Natural killer cell treated with Interleukin-12 subunit alpha and Interleukin-12 subunit beta and Interleukin-15 and Interleukin-18, amount 100 ng/mL, for 72 hours (primary cell): ENCODE measurements at regions not wholly inside any gene's neighbourhood (a gene's known extent, or its start where the extent isn't known, plus 50 kb on each side); places are given as distances from the start of the nearest gene placed in this dataset.
"Not testable (repeated sequence)": the region's sequence is repeated elsewhere in the genome, so short reads cannot be mapped to it uniquely, and the experiment has no call there.

Source experiments
- ATAC-seq, 2 donors: fragments of 150-1000 bp; cut with Tn5 transposase in 1 of 2; sonication (Bioruptor Pico), chemical (Tn5 transposase) in 1 of 2; 2 replicates each; pipeline ENCODE4 v1.10.0; 2021
- DNase-seq: peaks from one replicate; pipeline ENCODE4 v3.0.0; 2022; ENCODE audit warnings: low spot score
- H3K27ac Mint-ChIP-seq, 2 donors: 1 replicate in 1 of 2; 2 replicates in 1 of 2; pipeline ENCODE4 v1.8.0; 2022; ENCODE audit warnings: mixed read lengths in 2 of 2, mild to moderate bottlenecking in 1 of 2, moderate library complexity in 1 of 2
- H3K27me3 Mint-ChIP-seq, 2 donors: 1 replicate in 1 of 2; 2 replicates in 1 of 2; pipeline ENCODE4 v1.8.0; 2022; ENCODE audit warnings: mixed read lengths in 2 of 2
- H3K36me3 Mint-ChIP-seq: one replicate; pipeline ENCODE4 v1.8.0; 2022; ENCODE audit warnings: mixed read lengths
- H3K4me1 Mint-ChIP-seq, 2 donors: 1 replicate in 1 of 2; 2 replicates in 1 of 2; pipeline ENCODE4 v1.8.0; 2022; ENCODE audit warnings: low read depth in 2 of 2, mixed read lengths in 2 of 2, mild to moderate bottlenecking in 1 of 2
- H3K4me3 Mint-ChIP-seq: one replicate; pipeline ENCODE4 v1.8.0; 2022; ENCODE audit warnings: mixed read lengths
- H3K9me3 Mint-ChIP-seq: 2 replicates; pipeline ENCODE4 v1.8.0; 2022; ENCODE audit warnings: mixed read lengths

GRCh38 chr1:221983444-221983843, 241.6 kb upstream of the DUSP10 start:
- Mint-ChIP-seq H3K27me3 (peaks cover 8 to 21% of the 10 kb centered on the region in 2 donors), H3K27ac (no peak overlapping the region), H3K4me1 (no peaks in the 10 kb centered on the region)

DNA sequence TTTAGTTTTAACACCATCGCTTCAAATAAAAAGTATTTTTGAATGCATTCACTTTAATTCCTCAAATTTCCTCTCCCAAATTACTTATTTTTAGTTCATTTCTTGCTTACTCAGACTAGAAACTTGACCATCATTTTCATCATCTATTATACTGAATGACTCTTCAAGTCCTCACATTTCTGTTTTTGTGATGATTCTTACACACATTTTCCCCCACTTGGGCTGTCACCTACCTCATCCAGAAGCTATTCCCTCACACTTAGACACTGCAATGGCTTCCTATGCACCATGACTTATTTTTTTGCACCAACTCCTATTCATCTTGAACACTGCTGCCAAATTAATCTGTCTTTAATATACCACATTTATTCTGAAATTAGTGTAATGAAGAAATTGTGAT, 239.6 kb upstream of the DUSP10 start:
- Mint-ChIP-seq H3K4me3 (no peak overlapping the region), H3K27ac (no peak overlapping the region), H3K9me3 (no peaks in the 10 kb centered on the region), H3K36me3 (no peaks in the 10 kb centered on the region), H3K27me3 (peaks cover 5 to 16% of the 10 kb centered on the region in 2 donors), H3K4me1 (no peaks in the 10 kb centered on the region)
- DNase-seq (no peak), ATAC-seq (no peak)

More at GRCh38 chr1:221983444-221983843, 241.6 kb upstream of the DUSP10 start:
- Mint-ChIP-seq H3K9me3 (no peaks in the 10 kb centered on the region), H3K36me3 (no peaks in the 10 kb centered on the region), H3K4me3 (no peak overlapping the region)
- no peak for DNase-seq
- no peak for ATAC-seq

- Mint-ChIP-seq H3K27ac (no peak overlapping the region), H3K4me3 (no peak overlapping the region), H3K9me3 (no peaks in the 10 kb centered on the region), H3K27me3 (peaks cover 5 to 16% of the 10 kb centered on the region in 2 donors), H3K4me1 (no peaks in the 10 kb centered on the region), H3K36me3 (no peaks in the 10 kb centered on the region)
- DNase-seq, result no peak
- no peak for ATAC-seq
Measured at GRCh38 chr1:221979444-221980032, 237.6 kb upstream of the DUSP10 start.

GRCh38 chr1:221978631-221979334, 236.9 kb upstream of the DUSP10 start:
- not testable (repeated sequence) for H3K9me3 Mint-ChIP-seq, H3K36me3 Mint-ChIP-seq, H3K4me1 Mint-ChIP-seq, H3K4me3 Mint-ChIP-seq, DNase-seq, ATAC-seq
- Mint-ChIP-seq H3K27me3 (peaks cover 5 to 14% of the 10 kb centered on the region in 2 donors), H3K27ac (peak overlapping the region in 1 of 2 donors; percentile 81)

- H3K4me1 Mint-ChIP-seq, ATAC-seq: not testable (repeated sequence)
Measured at GRCh38 chr1:221973787-221974186, 231.9 kb upstream of the DUSP10 start.

DNA sequence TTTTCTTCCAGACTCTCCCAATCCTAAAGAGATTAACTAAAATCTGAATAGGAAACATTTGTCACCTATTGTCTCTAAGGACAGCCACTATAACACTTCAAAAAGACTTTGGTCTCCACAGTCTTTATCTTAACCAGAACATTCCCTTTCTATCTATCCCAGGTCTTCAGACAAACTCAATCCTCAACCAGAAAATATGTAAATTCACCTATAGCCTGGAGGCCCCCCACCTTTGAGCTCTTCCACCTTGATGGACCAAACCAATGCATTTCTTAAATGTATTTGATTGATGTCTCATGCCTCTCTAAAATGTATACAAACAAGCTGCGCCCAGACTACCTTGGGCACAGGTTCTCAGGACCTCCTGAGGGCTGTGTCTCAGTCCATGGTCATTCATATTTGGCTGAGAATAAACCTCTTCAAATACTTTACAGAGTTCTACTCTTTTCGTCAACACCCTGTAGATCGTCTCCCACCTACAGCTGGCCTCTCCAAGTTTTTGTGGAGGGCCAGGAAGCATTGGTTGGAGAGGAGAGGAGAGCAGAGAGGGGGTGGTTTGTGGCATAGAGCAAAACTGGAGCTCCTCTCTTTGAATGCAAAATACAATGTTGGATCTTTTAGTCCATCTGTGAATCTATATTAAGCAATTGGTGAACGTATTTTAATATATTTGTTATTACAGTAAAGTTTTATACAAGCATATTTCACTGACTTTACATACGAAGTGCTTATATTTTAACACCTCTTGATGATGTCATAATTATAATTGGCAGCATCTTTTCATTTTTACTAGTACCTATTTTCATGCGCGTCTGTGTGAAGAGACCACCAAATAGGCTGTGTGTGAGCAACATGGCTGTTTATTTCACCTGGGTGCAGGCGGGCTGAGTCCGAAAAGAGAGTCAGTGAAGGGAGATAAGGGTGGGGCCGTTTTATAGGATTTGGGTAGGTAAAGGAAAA, 230.7 kb upstream of the DUSP10 start:
- ATAC-seq (no peak), DNase-seq (no peak)
- no peaks in the 10 kb centered on the region for H3K27me3 Mint-ChIP-seq
- H3K9me3 Mint-ChIP-seq, result no peaks in the 10 kb centered on the region
- H3K27ac Mint-ChIP-seq, result peak overlapping the region in 1 of 2 donors; percentile 1
- H3K36me3 Mint-ChIP-seq, result no peaks in the 10 kb centered on the region
- H3K4me1 Mint-ChIP-seq, result no peaks in the 10 kb centered on the region
- no peak overlapping the region for H3K4me3 Mint-ChIP-seq

More at GRCh38 chr1:221973787-221974186, 231.9 kb upstream of the DUSP10 start:
- not testable (repeated sequence) for H3K4me3 Mint-ChIP-seq, H3K36me3 Mint-ChIP-seq, H3K9me3 Mint-ChIP-seq, H3K27ac Mint-ChIP-seq, H3K27me3 Mint-ChIP-seq, DNase-seq

DNA sequence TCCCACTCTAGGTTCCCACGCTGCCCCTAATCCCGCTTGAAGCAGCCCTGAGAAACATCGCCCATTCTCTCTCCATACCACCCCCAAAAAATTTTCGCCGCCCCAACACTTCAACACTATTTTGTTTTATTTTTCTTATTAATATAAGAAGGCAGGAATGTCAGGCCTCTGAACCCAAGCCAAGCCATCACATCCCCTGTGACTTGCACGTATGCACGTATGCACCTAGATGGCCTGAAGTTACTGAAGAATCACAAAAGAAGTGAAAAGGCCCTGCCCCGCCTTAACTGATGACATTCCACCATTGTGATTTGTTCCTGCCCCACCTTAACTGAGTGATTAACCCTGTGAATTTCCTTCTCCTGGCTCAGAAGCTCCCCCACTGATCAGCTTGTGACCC, 229.1 kb upstream of the DUSP10 start:
- H3K27ac Mint-ChIP-seq, H3K27me3 Mint-ChIP-seq, ATAC-seq: not testable (repeated sequence)

GRCh38 chr1:221969298-221969858, 227.5 kb upstream of the DUSP10 start:
- not testable (repeated sequence) for H3K9me3 Mint-ChIP-seq, H3K27me3 Mint-ChIP-seq, ATAC-seq, H3K36me3 Mint-ChIP-seq, H3K4me3 Mint-ChIP-seq, H3K27ac Mint-ChIP-seq, H3K4me1 Mint-ChIP-seq, DNase-seq

More for the DNA sequence above, 229.1 kb upstream of the DUSP10 start:
- not testable (repeated sequence) for H3K4me1 Mint-ChIP-seq, H3K36me3 Mint-ChIP-seq, H3K9me3 Mint-ChIP-seq, DNase-seq, H3K4me3 Mint-ChIP-seq

DNA sequence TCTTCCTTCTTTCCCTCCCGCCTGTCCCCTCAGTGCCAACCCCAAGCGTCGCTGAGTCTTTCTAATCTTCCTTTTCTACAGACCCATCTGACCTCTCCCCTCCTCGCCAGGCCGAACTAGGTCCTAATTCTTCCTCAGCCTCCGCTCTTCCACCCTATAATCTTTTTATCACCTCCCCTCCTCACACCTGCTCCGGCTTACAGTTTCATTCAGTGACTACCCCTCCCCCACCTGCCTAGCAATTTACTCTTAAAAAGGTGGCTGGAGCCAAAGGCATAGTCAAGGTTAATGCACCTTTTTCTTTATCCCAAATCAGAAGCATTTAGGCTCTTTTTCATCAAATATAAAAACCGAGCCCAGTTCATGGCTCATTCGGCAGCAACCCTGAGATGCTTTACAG, 225.6 kb upstream of the DUSP10 start:
- H3K27ac Mint-ChIP-seq, ATAC-seq, H3K36me3 Mint-ChIP-seq, DNase-seq, H3K4me3 Mint-ChIP-seq, H3K4me1 Mint-ChIP-seq, H3K27me3 Mint-ChIP-seq, H3K9me3 Mint-ChIP-seq: not testable (repeated sequence)

DNA sequence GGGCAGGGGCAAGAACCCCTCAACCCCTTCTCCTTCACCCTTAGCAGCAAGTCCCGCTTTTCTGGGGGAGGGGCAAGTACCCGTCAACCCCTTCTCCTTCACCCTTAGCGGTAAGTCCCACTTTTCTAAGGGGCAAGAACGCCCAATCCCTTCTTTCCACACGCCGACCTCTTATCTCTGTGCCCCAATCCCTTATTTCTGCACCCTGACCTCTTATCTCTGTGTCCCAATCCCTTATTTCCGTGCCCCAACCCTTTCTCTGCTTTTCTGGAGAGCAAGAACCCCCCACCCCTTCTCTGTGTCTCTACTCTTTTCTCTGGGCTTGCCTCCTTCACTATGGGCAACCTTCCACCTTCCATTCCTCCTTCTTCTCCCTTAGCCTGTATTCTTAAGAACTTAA, 225.0 kb upstream of the DUSP10 start:
- not testable (repeated sequence) for ATAC-seq, H3K36me3 Mint-ChIP-seq, H3K4me3 Mint-ChIP-seq, H3K4me1 Mint-ChIP-seq, DNase-seq, H3K27ac Mint-ChIP-seq, H3K9me3 Mint-ChIP-seq, H3K27me3 Mint-ChIP-seq

- not testable (repeated sequence) for H3K9me3 Mint-ChIP-seq, ATAC-seq, H3K4me3 Mint-ChIP-seq, H3K36me3 Mint-ChIP-seq, H3K27me3 Mint-ChIP-seq, DNase-seq, H3K27ac Mint-ChIP-seq
- H3K4me1 Mint-ChIP-seq, result peaks cover 12 to 13% of the 10 kb centered on the region in 2 donors
Measured at GRCh38 chr1:221965891-221966290, 224.0 kb upstream of the DUSP10 start.

- no peak for DNase-seq
- Mint-ChIP-seq H3K4me3 (no peak overlapping the region), H3K36me3 (no peaks in the 10 kb centered on the region), H3K27ac (no peak overlapping the region), H3K9me3 (no peaks in the 10 kb centered on the region), H3K4me1 (peaks cover 13 to 14% of the 10 kb centered on the region in 2 donors), H3K27me3 (no peaks in the 10 kb centered on the region)
- ATAC-seq, result no peak
Measured at GRCh38 chr1:221965252-221965651, 223.4 kb upstream of the DUSP10 start.

DNA sequence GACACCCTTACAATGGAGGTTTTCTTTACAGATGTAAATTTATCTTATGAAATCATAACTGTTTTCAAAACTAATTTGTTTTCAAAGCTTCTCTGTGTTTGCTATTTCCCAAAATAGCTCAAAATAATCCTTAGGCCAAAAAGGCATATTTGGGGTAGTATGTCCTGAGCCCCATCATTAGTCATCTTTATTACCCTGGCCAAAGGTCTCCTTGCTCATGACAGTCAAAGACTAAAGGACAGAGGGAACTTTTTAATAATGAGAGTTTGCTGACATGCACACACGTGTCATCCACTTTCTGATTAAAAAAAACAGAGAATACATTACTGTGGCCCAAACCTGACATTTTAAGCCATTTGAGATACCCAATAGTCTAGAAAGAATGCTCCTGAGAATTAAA, 221.9 kb upstream of the DUSP10 start:
- DNase-seq (no peak), ATAC-seq (no peak)
- Mint-ChIP-seq H3K36me3 (no peaks in the 10 kb centered on the region), H3K27ac (no peak overlapping the region), H3K4me1 (peaks cover 13 to 14% of the 10 kb centered on the region in 2 donors), H3K4me3 (no peak overlapping the region), H3K9me3 (no peaks in the 10 kb centered on the region), H3K27me3 (no peaks in the 10 kb centered on the region)
